ENCODE measurements at regions not wholly inside any gene's neighbourhood (a gene's known extent, or its start where the extent isn't known, plus 50 kb on each side); places are given as distances from the start of the nearest gene placed in this dataset.

- no peak for DNase-seq
These were observed 107.5 kb downstream of the CYSLTR2 start for GRCh38 chr13:48761256-48761655.

- peak; percentile 13 for DNase-seq
These were observed 115.5 kb downstream of the CYSLTR2 start for GRCh38 chr13:48769107-48769704.

GRCh38 chr13:48770372-48770771 is 116.6 kb downstream of the CYSLTR2 start:
- no peak for DNase-seq

- no peak for DNase-seq
These were observed 119.2 kb downstream of the CYSLTR2 start for GRCh38 chr13:48772908-48773307.

GRCh38 chr13:48773531-48774275 is 120.0 kb downstream of the CYSLTR2 start:
- no peak for DNase-seq

- no peak for DNase-seq
These were observed 121.6 kb downstream of the CYSLTR2 start for GRCh38 chr13:48775285-48775684.

- DNase-seq, result no peak
These were observed 122.1 kb downstream of the CYSLTR2 start for GRCh38 chr13:48775804-48776203.

GRCh38 chr13:48776401-48776800 is 122.7 kb downstream of the CYSLTR2 start:
- DNase-seq, result no peak

- DNase-seq, result no peak
These were observed 124.9 kb downstream of the CYSLTR2 start for GRCh38 chr13:48778610-48779009.

- DNase-seq, result no peak
These were observed 127.1 kb downstream of the CYSLTR2 start for GRCh38 chr13:48780713-48781341.

GRCh38 chr13:48782429-48782840 is 128.7 kb downstream of the CYSLTR2 start:
- DNase-seq, result no peak

- DNase-seq, result no peak
These were observed 129.5 kb downstream of the CYSLTR2 start for GRCh38 chr13:48783181-48783630.

- no peak for DNase-seq
These were observed 130.0 kb downstream of the CYSLTR2 start for GRCh38 chr13:48783695-48784230.

- no peak for DNase-seq
These were observed 131.3 kb downstream of the CYSLTR2 start for GRCh38 chr13:48784916-48785548.

- DNase-seq, result no peak
These were observed 136.5 kb downstream of the CYSLTR2 start for GRCh38 chr13:48790199-48790598.

- DNase-seq, result no peak
These were observed 137.2 kb downstream of the CYSLTR2 start for GRCh38 chr13:48790966-48791365.

- no peak for DNase-seq
These were observed 143.4 kb downstream of the CYSLTR2 start for GRCh38 chr13:48797127-48797526.

GRCh38 chr13:48797761-48798160 is 144.0 kb downstream of the CYSLTR2 start:
- no peak for DNase-seq

- DNase-seq, result no peak
These were observed 144.5 kb downstream of the CYSLTR2 start for GRCh38 chr13:48798180-48798579.

- no peak for DNase-seq
These were observed 147.5 kb downstream of the CYSLTR2 start for GRCh38 chr13:48801255-48801654.

- DNase-seq, result no peak
These were observed 151.3 kb downstream of the CYSLTR2 start for GRCh38 chr13:48804821-48805601.

- no peak for DNase-seq
These were observed 152.8 kb downstream of the CYSLTR2 start for GRCh38 chr13:48806522-48806921.

- no peak for DNase-seq
These were observed 155.0 kb downstream of the CYSLTR2 start for GRCh38 chr13:48808683-48809082.
